Activated CD4-positive, alpha-beta memory T cell treated with anti-CD3 and anti-CD28 coated beads, Interleukin-2, amount 10 ng/mL, durations not matched to agents 7 days and 5 days (primary cell): ENCODE measurements at regions not wholly inside any gene's neighbourhood (a gene's known extent, or its start where the extent isn't known, plus 50 kb on each side); places are given as distances from the start of the nearest gene placed in this dataset.

Experiments
- CTCF ChIA-PET: fragments of 350-600 bp; sonication (Branson Sonifier 250); formaldehyde crosslinking; loops from one replicate; lab custom pipeline; 2021; ENCODE audit warnings: antibody characterized with exemption, inconsistent platforms; lab: Charles Lee
- POLR2A ChIA-PET: fragments of 350-600 bp; sonication (Branson Sonifier 250); formaldehyde crosslinking; loops from one replicate; lab custom pipeline; 2021; ENCODE audit warnings: antibody characterized with exemption; lab: Charles Lee
- DNase-seq: peaks from one replicate; pipeline ENCODE4 v3.0.0-alpha.2; 2020
- H3K27ac Mint-ChIP-seq: one replicate; pipeline ENCODE4 v1.8.0; 2021; ENCODE audit warnings: mild to moderate bottlenecking, mixed read lengths
- H3K27me3 Mint-ChIP-seq: one replicate; pipeline ENCODE4 v1.8.0; 2021; ENCODE audit warnings: mixed read lengths
- H3K36me3 Mint-ChIP-seq: one replicate; pipeline ENCODE4 v1.8.0; 2021; ENCODE audit warnings: low read depth, mixed read lengths
- H3K4me1 Mint-ChIP-seq: one replicate; pipeline ENCODE4 v1.8.0; 2021; ENCODE audit warnings: mixed read lengths
- H3K4me3 Mint-ChIP-seq: one replicate; pipeline ENCODE4 v1.8.0; 2021; ENCODE audit warnings: mild to moderate bottlenecking, mixed read lengths
- H3K9me3 Mint-ChIP-seq: one replicate; pipeline ENCODE4 v1.8.0; 2021; ENCODE audit warnings: mixed read lengths

- ChIA-PET POLR2A (no interaction called here), CTCF (no interaction called here)
Observed at GRCh38 chr9:90420211-90420610, 222.4 kb downstream of the DIRAS2 start.

GRCh38 chr9:90420768-90421513, 221.7 kb downstream of the DIRAS2 start:
- no peak overlapping the region for H3K27ac Mint-ChIP-seq
- no peaks in the 10 kb centered on the region for H3K36me3 Mint-ChIP-seq
- no peaks in the 10 kb centered on the region for H3K9me3 Mint-ChIP-seq
- POLR2A ChIA-PET, result no interaction called here
- CTCF ChIA-PET, result no interaction called here
- no peak for DNase-seq
- H3K27me3 Mint-ChIP-seq, result peaks cover 8% of the 10 kb centered on the region
- no peak overlapping the region for H3K4me3 Mint-ChIP-seq
- no peaks in the 10 kb centered on the region for H3K4me1 Mint-ChIP-seq

More at GRCh38 chr9:90420211-90420610, 222.4 kb downstream of the DIRAS2 start:
- DNase-seq, result no peak
- Mint-ChIP-seq H3K27me3 (peaks cover 8% of the 10 kb centered on the region), H3K36me3 (no peaks in the 10 kb centered on the region), H3K4me3 (no peak overlapping the region), H3K9me3 (no peaks in the 10 kb centered on the region), H3K4me1 (no peaks in the 10 kb centered on the region), H3K27ac (no peak overlapping the region)

GRCh38 chr9:90421786-90422185, 220.8 kb downstream of the DIRAS2 start:
- no peak overlapping the region for H3K4me3 Mint-ChIP-seq
- no peak overlapping the region for H3K27ac Mint-ChIP-seq
- DNase-seq, result no peak
- no peaks in the 10 kb centered on the region for H3K4me1 Mint-ChIP-seq
- H3K27me3 Mint-ChIP-seq, result peaks cover 8% of the 10 kb centered on the region
- ChIA-PET CTCF (no interaction called here), POLR2A (no interaction called here)
- H3K9me3 Mint-ChIP-seq, result no peaks in the 10 kb centered on the region
- H3K36me3 Mint-ChIP-seq, result no peaks in the 10 kb centered on the region

GRCh38 chr9:90423661-90424193, 218.9 kb downstream of the DIRAS2 start:
- ChIA-PET CTCF (no interaction called here), POLR2A (no interaction called here)
- DNase-seq, result no peak
- H3K27me3 Mint-ChIP-seq, result peaks cover 8% of the 10 kb centered on the region
- H3K27ac Mint-ChIP-seq, result no peak overlapping the region
- H3K4me3 Mint-ChIP-seq, result no peak overlapping the region
- H3K4me1 Mint-ChIP-seq, result no peaks in the 10 kb centered on the region
- no peaks in the 10 kb centered on the region for H3K9me3 Mint-ChIP-seq
- H3K36me3 Mint-ChIP-seq, result no peaks in the 10 kb centered on the region

GRCh38 chr9:90428517-90428916, 214.1 kb downstream of the DIRAS2 start:
- H3K27me3 Mint-ChIP-seq, result peaks cover 12% of the 10 kb centered on the region
- no peak for DNase-seq
- no peak overlapping the region for H3K4me3 Mint-ChIP-seq
- H3K36me3 Mint-ChIP-seq, result no peaks in the 10 kb centered on the region
- ChIA-PET CTCF (no interaction called here), POLR2A (no interaction called here)
- no peaks in the 10 kb centered on the region for H3K4me1 Mint-ChIP-seq
- H3K9me3 Mint-ChIP-seq, result no peaks in the 10 kb centered on the region
- no peak overlapping the region for H3K27ac Mint-ChIP-seq

GRCh38 chr9:90432951-90433350, 209.7 kb downstream of the DIRAS2 start:
- POLR2A ChIA-PET, result no interaction called here
- no peaks in the 10 kb centered on the region for H3K9me3 Mint-ChIP-seq
- no peak overlapping the region for H3K27ac Mint-ChIP-seq
- H3K36me3 Mint-ChIP-seq, result no peaks in the 10 kb centered on the region
- no peak for DNase-seq
- H3K27me3 Mint-ChIP-seq, result peaks cover 20% of the 10 kb centered on the region
- CTCF ChIA-PET, result no interaction called here
- H3K4me1 Mint-ChIP-seq, result no peaks in the 10 kb centered on the region
- no peak overlapping the region for H3K4me3 Mint-ChIP-seq

GRCh38 chr9:90433398-90433941, 209.2 kb downstream of the DIRAS2 start:
- H3K36me3 Mint-ChIP-seq, result no peaks in the 10 kb centered on the region
- no peak for DNase-seq
- H3K27ac Mint-ChIP-seq, result no peak overlapping the region
- ChIA-PET CTCF (no interaction called here), POLR2A (no interaction called here)
- H3K9me3 Mint-ChIP-seq, result no peaks in the 10 kb centered on the region
- H3K4me1 Mint-ChIP-seq, result no peaks in the 10 kb centered on the region
- H3K4me3 Mint-ChIP-seq, result no peak overlapping the region
- H3K27me3 Mint-ChIP-seq, result peaks cover 20% of the 10 kb centered on the region

GRCh38 chr9:90441814-90442213, 200.8 kb downstream of the DIRAS2 start:
- H3K27me3 Mint-ChIP-seq, result peaks cover 12% of the 10 kb centered on the region
- POLR2A ChIA-PET, result no interaction called here
- no peaks in the 10 kb centered on the region for H3K4me1 Mint-ChIP-seq
- H3K36me3 Mint-ChIP-seq, result no peaks in the 10 kb centered on the region
- CTCF ChIA-PET, result no interaction called here
- no peak for DNase-seq
- no peak overlapping the region for H3K4me3 Mint-ChIP-seq
- H3K27ac Mint-ChIP-seq, result no peak overlapping the region
- peaks cover 2% of the 10 kb centered on the region for H3K9me3 Mint-ChIP-seq

GRCh38 chr9:90442723-90443122, 199.9 kb downstream of the DIRAS2 start:
- no peak overlapping the region for H3K27ac Mint-ChIP-seq
- ChIA-PET POLR2A (no interaction called here), CTCF (no interaction called here)
- no peak for DNase-seq
- H3K9me3 Mint-ChIP-seq, result peaks cover 2% of the 10 kb centered on the region
- H3K36me3 Mint-ChIP-seq, result no peaks in the 10 kb centered on the region
- H3K4me3 Mint-ChIP-seq, result no peak overlapping the region
- H3K4me1 Mint-ChIP-seq, result no peaks in the 10 kb centered on the region
- H3K27me3 Mint-ChIP-seq, result peaks cover 8% of the 10 kb centered on the region

GRCh38 chr9:90444609-90445204, 197.9 kb downstream of the DIRAS2 start:
- POLR2A ChIA-PET, result no interaction called here
- peaks cover 2% of the 10 kb centered on the region for H3K27me3 Mint-ChIP-seq
- H3K36me3 Mint-ChIP-seq, result no peaks in the 10 kb centered on the region

GRCh38 chr9:90445391-90445790, 197.2 kb downstream of the DIRAS2 start:
- Mint-ChIP-seq H3K4me3 (no peak overlapping the region), H3K9me3 (no peaks in the 10 kb centered on the region), H3K27me3 (peaks cover 2% of the 10 kb centered on the region), H3K4me1 (no peaks in the 10 kb centered on the region), H3K27ac (no peak overlapping the region), H3K36me3 (no peaks in the 10 kb centered on the region)
- POLR2A ChIA-PET, result no interaction called here
- DNase-seq, result no peak
- CTCF ChIA-PET, result no interaction called here

More at GRCh38 chr9:90444609-90445204, 197.9 kb downstream of the DIRAS2 start:
- no peak for DNase-seq
- CTCF ChIA-PET, result no interaction called here
- no peaks in the 10 kb centered on the region for H3K4me1 Mint-ChIP-seq
- H3K4me3 Mint-ChIP-seq, result no peak overlapping the region
- no peak overlapping the region for H3K27ac Mint-ChIP-seq
- peaks cover under 1% of the 10 kb centered on the region for H3K9me3 Mint-ChIP-seq

GRCh38 chr9:90446200-90446948, 196.2 kb downstream of the DIRAS2 start:
- H3K27ac Mint-ChIP-seq, result no peak overlapping the region
- H3K36me3 Mint-ChIP-seq, result no peaks in the 10 kb centered on the region
- ChIA-PET POLR2A (no interaction called here), CTCF (no interaction called here)
- DNase-seq, result no peak
- no peaks in the 10 kb centered on the region for H3K4me1 Mint-ChIP-seq
- no peak overlapping the region for H3K4me3 Mint-ChIP-seq
- no peaks in the 10 kb centered on the region for H3K9me3 Mint-ChIP-seq
- peaks cover 4% of the 10 kb centered on the region for H3K27me3 Mint-ChIP-seq

- Mint-ChIP-seq H3K4me3 (no peak overlapping the region), H3K9me3 (no peaks in the 10 kb centered on the region), H3K27ac (no peak overlapping the region), H3K36me3 (no peaks in the 10 kb centered on the region), H3K27me3 (peaks cover 3% of the 10 kb centered on the region), H3K4me1 (no peaks in the 10 kb centered on the region)
- no peak for DNase-seq
- ChIA-PET POLR2A (no interaction called here), CTCF (no interaction called here)
Observed at GRCh38 chr9:90447773-90448172, 194.9 kb downstream of the DIRAS2 start.
